ENCODE measurements at regions not wholly inside any gene's neighbourhood (a gene's known extent, or its start where the extent isn't known, plus 50 kb on each side); places are given as distances from the start of the nearest gene placed in this dataset.
A peak's percentile ranks its signal among the peaks of the same experiment; 100 is the strongest.

DNA sequence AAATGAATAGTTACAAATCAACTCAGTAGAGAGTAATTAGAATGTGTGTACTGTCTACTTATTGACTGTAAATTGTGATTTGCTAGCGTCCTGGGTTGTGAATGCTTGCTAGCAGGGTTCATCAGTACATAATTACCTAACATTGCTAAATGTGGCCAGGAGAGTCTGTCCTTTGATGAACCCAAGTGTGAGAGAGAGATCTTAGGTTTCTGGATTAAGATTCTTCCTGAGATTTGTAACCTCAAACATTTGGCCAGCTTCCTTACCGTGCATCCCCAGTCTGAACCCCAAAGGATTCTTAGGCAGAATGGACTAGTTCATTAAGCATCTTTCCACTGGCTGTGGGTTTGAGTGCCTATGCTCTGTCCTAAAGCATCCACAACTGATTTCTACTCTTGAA is 84.0 kb upstream of the ITPRID2 start:
- TF ChIP-seq CTCF (IDR thresholded peaks at IDR 0.05; ENCODE audit: low read depth, low read length): no peak
- no peak for DNase-seq (ENCODE audit: extremely low read depth, low read depth)

- DNase-seq (ENCODE audit: extremely low read depth, low read depth): peak; percentile 28
- no peak for TF ChIP-seq CTCF (IDR thresholded peaks at IDR 0.05; ENCODE audit: low read depth, low read length)
Observed at GRCh38 chr2:181810823-181811695, 80.5 kb upstream of the ITPRID2 start.

- DNase-seq (ENCODE audit: extremely low read depth, low read depth): no peak
- no peak for TF ChIP-seq CTCF (IDR thresholded peaks at IDR 0.05; ENCODE audit: low read depth, low read length)
Observed at GRCh38 chr2:181812106-181812743, 79.3 kb upstream of the ITPRID2 start.

DNA sequence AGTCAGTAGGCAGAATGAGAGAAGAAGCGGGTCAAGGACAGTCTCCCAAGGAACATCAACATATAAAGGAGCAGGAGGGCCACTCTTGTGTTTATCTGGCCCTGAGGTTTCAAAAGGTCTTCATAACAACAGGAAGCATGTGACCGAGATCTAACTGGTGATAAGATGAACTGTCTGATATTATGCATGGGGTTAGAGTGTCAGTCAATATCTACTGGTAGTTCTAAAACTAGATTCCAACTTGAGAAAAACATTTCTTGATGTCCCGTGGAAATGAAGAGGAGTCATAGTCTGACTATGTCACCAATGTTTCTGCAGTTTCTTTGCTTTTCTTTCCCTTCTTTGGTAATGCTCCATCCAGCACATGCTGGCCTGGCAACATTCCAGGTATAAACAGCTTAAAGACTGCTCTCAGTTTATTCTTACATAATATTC is 77.5 kb upstream of the ITPRID2 start:
- DNase-seq (ENCODE audit: extremely low read depth, low read depth): no peak
- TF ChIP-seq CTCF (IDR thresholded peaks at IDR 0.05; ENCODE audit: low read depth, low read length): no peak

GRCh38 chr2:181817509-181817908 is 74.0 kb upstream of the ITPRID2 start:
- DNase-seq (ENCODE audit: extremely low read depth, low read depth): no peak
- TF ChIP-seq CTCF (IDR thresholded peaks at IDR 0.05; ENCODE audit: low read depth, low read length): no peak

DNA sequence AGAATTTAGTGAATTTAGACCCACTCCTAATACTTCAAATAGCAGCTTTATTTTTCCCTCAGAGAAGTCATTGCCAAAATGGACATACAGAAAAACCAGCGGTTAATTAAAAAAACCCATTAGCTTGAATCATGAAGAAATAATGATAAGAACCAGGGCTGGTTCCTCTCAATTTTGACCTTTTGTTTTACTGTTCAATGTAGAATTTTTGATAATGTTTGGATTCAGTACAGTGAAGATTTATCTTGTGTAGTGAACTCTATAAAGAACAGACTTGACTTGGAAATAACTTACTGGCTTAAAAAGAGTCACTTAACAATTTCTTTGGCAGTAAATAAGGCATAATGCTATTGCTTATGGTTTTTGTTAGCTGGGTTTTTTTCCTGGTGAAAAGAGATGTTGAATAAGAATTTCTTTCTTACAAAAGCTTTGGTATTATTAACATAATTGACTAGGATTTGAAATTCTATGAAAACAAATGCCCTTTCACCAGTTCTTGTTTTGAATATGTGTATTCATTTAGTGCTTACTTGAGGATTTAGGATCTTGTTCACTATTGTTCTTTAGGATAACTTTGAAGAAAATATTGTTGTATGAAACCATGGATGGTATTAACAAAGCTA is 73.4 kb upstream of the ITPRID2 start:
- TF ChIP-seq CTCF (IDR thresholded peaks at IDR 0.05; ENCODE audit: low read depth, low read length): no peak
- DNase-seq (ENCODE audit: extremely low read depth, low read depth): no peak

DNA sequence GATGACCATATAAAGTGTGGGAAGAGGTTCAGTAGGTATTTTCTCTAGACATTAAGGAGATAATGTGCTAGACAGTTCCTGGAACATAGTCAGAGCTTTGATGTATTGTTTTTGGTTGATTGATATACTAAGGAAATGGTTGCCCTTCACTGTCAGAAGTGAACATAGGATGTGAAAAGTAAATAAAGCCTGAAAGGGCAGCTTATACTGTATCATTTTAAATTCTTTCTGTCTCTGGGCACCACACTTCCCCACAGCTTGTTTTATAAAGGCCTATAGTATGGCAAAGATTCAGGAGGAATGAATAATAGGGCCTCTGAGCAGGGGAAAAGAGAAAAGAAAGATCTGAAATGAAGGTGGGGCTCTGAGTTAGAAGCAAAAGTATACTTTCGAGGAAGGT is 72.7 kb upstream of the ITPRID2 start:
- DNase-seq (ENCODE audit: extremely low read depth, low read depth): no peak

More for the DNA sequence above, 72.7 kb upstream of the ITPRID2 start:
- no peak for TF ChIP-seq CTCF (IDR thresholded peaks at IDR 0.05; ENCODE audit: low read depth, low read length)

Measured in AG09319 (cell line).